ENCODE measurements at regions not wholly inside any gene's neighbourhood (a gene's known extent, or its start where the extent isn't known, plus 50 kb on each side); places are given as distances from the start of the nearest gene placed in this dataset.

GRCh38 chr9:3756071-3756470 is 230.3 kb upstream of the RFX3 start:
- TF ChIP-seq EP300 (IDR thresholded peaks at IDR 0.05; ENCODE audit: borderline replicate concordance) (no peak), RAD21 (IDR thresholded peaks at IDR 0.05; ENCODE audit: low read depth) (no peak), CEBPB (IDR thresholded peaks at IDR 0.05) (no peak), REST (IDR thresholded peaks at IDR 0.05; ENCODE audit: low read depth) (no peak), NFIC (IDR thresholded peaks at IDR 0.05) (no peak), YY1 (IDR thresholded peaks at IDR 0.05; ENCODE audit: low read depth) (no peak), ZBTB7A (IDR thresholded peaks at IDR 0.05; ENCODE audit: low read depth) (no peak), EGR1 (IDR thresholded peaks at IDR 0.05) (no peak), MAX (IDR thresholded peaks at IDR 0.05) (no peak), TCF12 (IDR thresholded peaks at IDR 0.05; ENCODE audit: low read depth) (no peak), USF1 (IDR thresholded peaks at IDR 0.05) (no peak), FOXM1 (IDR thresholded peaks at IDR 0.05; ENCODE audit: borderline replicate concordance, low read depth) (no peak)

Data from Ishikawa (cell line).